Astrocyte (in vitro differentiated cells and primary cell): ENCODE measurements at regions not wholly inside any gene's neighbourhood (a gene's known extent, or its start where the extent isn't known, plus 50 kb on each side); places are given as distances from the start of the nearest gene placed in this dataset.
A peak's percentile ranks its signal among the peaks of the same experiment; 100 is the strongest.

ENCODE experiments used
- DNase-seq: peaks from one replicate; pipeline ENCODE4 v3.0.0-alpha.2; 2010; ENCODE audit warnings: low read depth
- FAIRE-seq: peaks from 2 replicates; lab custom pipeline; 2011; peaks lifted over from hg19 to GRCh38; lab: Jason Lieb, UNC
- H2AFZ ChIP-seq: 2 replicates; pipeline ENCODE4 v1.6.0; 2012; ENCODE audit warnings: low read depth, low read length, inconsistent platforms
- H3K27ac ChIP-seq: 2 replicates; pipeline ENCODE4 v1.5.1; 2011; ENCODE audit warnings: low read depth, low read length, inconsistent platforms
- H3K27me3 ChIP-seq: 2 replicates; pipeline ENCODE4 v1.6.0; 2011; ENCODE audit warnings: low read length, inconsistent platforms; ENCODE audit not compliant: insufficient read depth
- H3K36me3 ChIP-seq: 2 replicates; pipeline ENCODE4 v1.5.1; 2011; ENCODE audit warnings: low read length, inconsistent platforms; ENCODE audit not compliant: insufficient read depth
- H3K4me1 ChIP-seq: 2 replicates; pipeline ENCODE4 v1.5.1; 2011; ENCODE audit warnings: low read length, inconsistent platforms; ENCODE audit not compliant: insufficient read depth
- H3K4me2 ChIP-seq: 2 replicates; pipeline ENCODE4 v1.6.0; 2012; ENCODE audit warnings: low read length, inconsistent platforms
- H3K4me3 ChIP-seq: 2 replicates; pipeline ENCODE4 v1.5.1; 2011; ENCODE audit warnings: low read depth, mild to moderate bottlenecking, low read length, inconsistent platforms; ENCODE audit not compliant: insufficient read depth
- H3K79me2 ChIP-seq: 2 replicates; pipeline ENCODE4 v1.6.0; 2012; ENCODE audit warnings: mild to moderate bottlenecking, low read length, inconsistent platforms; ENCODE audit not compliant: insufficient read depth
- H3K9ac ChIP-seq: 2 replicates; pipeline ENCODE4 v1.6.0; 2012; ENCODE audit warnings: mild to moderate bottlenecking, low read length, inconsistent platforms
- H3K9me3 ChIP-seq: 2 replicates; pipeline ENCODE4 v1.5.1; 2012; ENCODE audit warnings: low read depth, mild to moderate bottlenecking, low read length, inconsistent platforms; ENCODE audit not compliant: insufficient read depth
- H4K20me1 ChIP-seq: 2 replicates; pipeline ENCODE4 v1.6.0; 2012; ENCODE audit warnings: low read length, inconsistent platforms; ENCODE audit not compliant: insufficient read depth
- H3K27ac Mint-ChIP-seq: one replicate; pipeline ENCODE4 v1.8.0; 2021; ENCODE audit warnings: mild to moderate bottlenecking, mixed read lengths; ENCODE audit not compliant: unreplicated experiment
- H3K27me3 Mint-ChIP-seq: one replicate; pipeline ENCODE4 v1.8.0; 2021; ENCODE audit warnings: low read depth, mixed read lengths; ENCODE audit not compliant: unreplicated experiment
- H3K36me3 Mint-ChIP-seq: one replicate; pipeline ENCODE4 v1.8.0; 2021; ENCODE audit warnings: low read depth, mixed read lengths; ENCODE audit not compliant: unreplicated experiment
- H3K4me1 Mint-ChIP-seq: one replicate; pipeline ENCODE4 v1.8.0; 2021; ENCODE audit warnings: low read depth, mixed read lengths; ENCODE audit not compliant: unreplicated experiment
- H3K4me3 Mint-ChIP-seq: one replicate; pipeline ENCODE4 v1.8.0; 2021; ENCODE audit warnings: mild to moderate bottlenecking, moderate library complexity, mixed read lengths; ENCODE audit not compliant: unreplicated experiment
- H3K9me3 Mint-ChIP-seq: one replicate; pipeline ENCODE4 v1.8.0; 2021; ENCODE audit warnings: mild to moderate bottlenecking, mixed read lengths; ENCODE audit not compliant: unreplicated experiment
- CTCF ChIP-seq: IDR thresholded peaks from 2 replicates; pipeline ENCODE4 v1.5.1; 2011; ENCODE audit warnings: low read depth, mild to moderate bottlenecking, inconsistent platforms, low read length, moderate library complexity; ENCODE audit not compliant: insufficient read depth
- EZH2 ChIP-seq: IDR thresholded peaks from 2 replicates; pipeline ENCODE4 v1.6.1; 2012; ENCODE audit warnings: mild to moderate bottlenecking, low read length, inconsistent platforms; ENCODE audit not compliant: insufficient read depth

GRCh38 chr13:111025310-111025709 lies 89.8 kb upstream of the ARHGEF7 start:
- Histone ChIP-seq H3K9ac (no peak overlapping the region), H3K9me3 (peaks cover 4% of the 10 kb centered on the region), H3K27ac (no peak overlapping the region), H3K79me2 (no peaks in the 10 kb centered on the region), H3K4me3 (no peak overlapping the region), H3K36me3 (no peaks in the 10 kb centered on the region), H2AFZ (no peak overlapping the region), H3K4me2 (no peak overlapping the region), H3K4me1 (no peaks in the 10 kb centered on the region), H4K20me1 (no peaks in the 10 kb centered on the region), H3K27me3 (no peaks in the 10 kb centered on the region)
- Mint-ChIP-seq H3K4me1 (peaks cover 9% of the 10 kb centered on the region), H3K9me3 (peaks cover 27% of the 10 kb centered on the region), H3K27ac (no peak overlapping the region), H3K27me3 (peaks cover 6% of the 10 kb centered on the region), H3K36me3 (peaks cover 5% of the 10 kb centered on the region), H3K4me3 (no peak overlapping the region)
- TF ChIP-seq EZH2 (no peak), CTCF (no peak)
- FAIRE-seq = no peak
- DNase-seq = no peak

GRCh38 chr13:111022886-111023285 lies 92.2 kb upstream of the ARHGEF7 start:
- H3K4me3 ChIP-seq = no peak overlapping the region
- Mint-ChIP-seq H3K9me3 (peaks cover 21% of the 10 kb centered on the region), H3K4me1 (peaks cover 6% of the 10 kb centered on the region), H3K27ac (no peak overlapping the region), H3K27me3 (no peaks in the 10 kb centered on the region), H3K4me3 (peak overlapping the region; percentile 34), H3K36me3 (peaks cover 2% of the 10 kb centered on the region)
- no peak overlapping the region for H3K27ac ChIP-seq
- no peaks in the 10 kb centered on the region for H3K36me3 ChIP-seq
- no peaks in the 10 kb centered on the region for H3K4me1 ChIP-seq
- DNase-seq (no peak), FAIRE-seq (no peak)
- no peaks in the 10 kb centered on the region for H3K27me3 ChIP-seq
- TF ChIP-seq CTCF = no peak
- no peak for TF ChIP-seq EZH2
- peaks cover 8% of the 10 kb centered on the region for H3K9me3 ChIP-seq
- no peaks in the 10 kb centered on the region for H3K79me2 ChIP-seq
- H3K9ac ChIP-seq = no peak overlapping the region
- H2AFZ ChIP-seq = no peak overlapping the region
- no peaks in the 10 kb centered on the region for H4K20me1 ChIP-seq
- H3K4me2 ChIP-seq = no peak overlapping the region

GRCh38 chr13:111022241-111022640 lies 92.9 kb upstream of the ARHGEF7 start:
- Mint-ChIP-seq H3K27me3 (no peaks in the 10 kb centered on the region), H3K36me3 (peaks cover 2% of the 10 kb centered on the region), H3K4me3 (no peak overlapping the region), H3K9me3 (peaks cover 17% of the 10 kb centered on the region), H3K4me1 (peaks cover 2% of the 10 kb centered on the region), H3K27ac (no peak overlapping the region)
- H3K27ac ChIP-seq = no peak overlapping the region
- no peak overlapping the region for H2AFZ ChIP-seq
- no peak for TF ChIP-seq CTCF
- no peak for TF ChIP-seq EZH2
- DNase-seq (no peak), FAIRE-seq (no peak)
- no peaks in the 10 kb centered on the region for H3K79me2 ChIP-seq
- H3K9me3 ChIP-seq = peaks cover 8% of the 10 kb centered on the region
- H3K4me1 ChIP-seq = no peaks in the 10 kb centered on the region
- no peaks in the 10 kb centered on the region for H3K36me3 ChIP-seq
- H3K4me2 ChIP-seq = no peak overlapping the region
- no peaks in the 10 kb centered on the region for H4K20me1 ChIP-seq
- H3K4me3 ChIP-seq = no peak overlapping the region
- no peak overlapping the region for H3K9ac ChIP-seq
- no peaks in the 10 kb centered on the region for H3K27me3 ChIP-seq
